GM19438 (cell line): ENCODE measurements at regions not wholly inside any gene's neighbourhood (a gene's known extent, or its start where the extent isn't known, plus 50 kb on each side); places are given as distances from the start of the nearest gene placed in this dataset.

Experiments used
- ATAC-seq: cut with Tn5 transposase; IDR thresholded peaks from one replicate; pipeline ENCODE4 v1.9.1; 2021; ENCODE audit warnings: low read depth; ENCODE audit not compliant: unreplicated experiment

GRCh38 chr1:193335806-193336428, 149.5 kb upstream of the B3GALT2 start:
- ATAC-seq, result no peak

GRCh38 chr1:193333166-193333565, 146.8 kb upstream of the B3GALT2 start:
- no peak for ATAC-seq

- ATAC-seq, result no peak
Measured at GRCh38 chr1:193326296-193326695, 139.9 kb upstream of the B3GALT2 start.

- no peak for ATAC-seq
Measured at GRCh38 chr1:193325771-193326170, 139.4 kb upstream of the B3GALT2 start.

GRCh38 chr1:193325042-193325441, 138.6 kb upstream of the B3GALT2 start:
- ATAC-seq, result no peak

GRCh38 chr1:193322211-193322610, 135.8 kb upstream of the B3GALT2 start:
- no peak for ATAC-seq

- ATAC-seq, result no peak
Measured at GRCh38 chr1:193321242-193321840, 134.9 kb upstream of the B3GALT2 start.

GRCh38 chr1:193320270-193320669, 133.9 kb upstream of the B3GALT2 start:
- ATAC-seq, result no peak

GRCh38 chr1:193318347-193318746, 131.9 kb upstream of the B3GALT2 start:
- ATAC-seq, result no peak

GRCh38 chr1:193313354-193314140, 127.1 kb upstream of the B3GALT2 start:
- no peak for ATAC-seq

- ATAC-seq, result no peak
Measured at GRCh38 chr1:193312432-193312831, 126.0 kb upstream of the B3GALT2 start.

- ATAC-seq, result no peak
Measured at GRCh38 chr1:193311226-193311948, 125.0 kb upstream of the B3GALT2 start.

- ATAC-seq, result no peak
Measured at GRCh38 chr1:193310564-193310963, 124.2 kb upstream of the B3GALT2 start.

GRCh38 chr1:193309936-193310475, 123.6 kb upstream of the B3GALT2 start:
- no peak for ATAC-seq

GRCh38 chr1:193308438-193308837, 122.0 kb upstream of the B3GALT2 start:
- no peak for ATAC-seq

- no peak for ATAC-seq
Measured at GRCh38 chr1:193306430-193306829, 120.0 kb upstream of the B3GALT2 start.
